ENCODE measurements at regions not wholly inside any gene's neighbourhood (a gene's known extent, or its start where the extent isn't known, plus 50 kb on each side); places are given as distances from the start of the nearest gene placed in this dataset.
A peak's percentile ranks its signal among the peaks of the same experiment; 100 is the strongest.
"Not testable (repeated sequence)": the region's sequence is repeated elsewhere in the genome, so short reads cannot be mapped to it uniquely, and the experiment has no call there.

DNA sequence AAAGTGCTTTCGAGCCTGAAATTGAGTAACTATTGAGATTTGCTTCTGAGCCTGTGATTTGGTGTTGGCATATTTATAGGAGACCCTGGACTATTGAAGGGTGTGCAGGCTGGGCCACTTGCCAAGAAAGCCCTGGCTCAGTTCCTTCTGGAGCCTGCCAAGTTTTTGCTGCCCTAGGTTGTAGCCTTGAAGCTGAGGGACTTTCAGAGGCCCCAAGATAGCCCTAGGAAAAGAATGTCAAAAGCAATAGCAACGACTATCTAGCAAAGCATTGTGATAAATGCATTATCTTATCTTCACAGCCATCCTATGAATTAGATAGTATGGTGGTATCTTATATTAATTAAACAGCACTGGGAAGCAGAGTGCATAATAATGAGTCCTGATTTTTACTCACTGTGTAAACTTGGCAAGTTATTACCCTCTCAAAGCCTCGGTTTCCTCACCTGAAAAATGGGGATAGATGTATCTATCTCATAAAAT is 473.7 kb upstream of the PODXL start:
- no peak for DNase-seq (ENCODE audit: low spot score)

DNA sequence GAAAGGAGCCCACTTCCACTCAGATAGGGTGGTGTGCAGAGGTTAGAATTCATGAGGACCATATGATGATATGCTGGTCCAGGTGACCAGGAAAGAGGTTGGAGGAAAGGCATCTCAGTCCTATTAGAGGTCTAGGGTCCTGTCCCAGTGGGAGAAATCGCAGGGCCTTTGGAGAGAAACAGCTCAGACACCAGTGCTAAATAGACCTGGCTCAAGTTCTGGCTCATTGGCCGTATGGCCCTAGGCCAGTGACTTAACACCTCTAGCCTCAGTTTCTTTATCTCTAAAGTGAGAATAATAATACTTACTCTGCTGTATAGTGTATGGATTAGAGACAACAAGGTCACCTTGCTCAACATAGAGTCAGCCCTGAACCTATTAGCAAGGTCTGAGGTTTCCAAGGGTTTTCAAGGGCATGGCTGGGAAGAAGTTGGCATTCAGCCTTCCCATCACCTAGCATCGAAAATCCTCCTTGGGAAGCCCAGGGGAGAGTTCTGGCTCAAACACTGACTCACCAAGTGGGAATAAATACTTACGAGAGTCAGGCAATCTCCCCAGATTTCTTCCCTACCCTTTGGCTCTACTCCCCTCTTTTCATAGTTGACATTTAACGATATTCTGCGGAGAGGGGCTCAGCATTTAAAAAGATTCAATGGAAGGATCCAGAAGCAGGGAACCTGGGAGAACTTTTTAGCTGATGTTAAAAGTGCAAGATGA is 473.1 kb upstream of the PODXL start:
- DNase-seq (ENCODE audit: low spot score), result no peak

- no peak for DNase-seq (ENCODE audit: low spot score)
Observed at GRCh38 chr7:132028144-132028920, 471.9 kb upstream of the PODXL start.

DNA sequence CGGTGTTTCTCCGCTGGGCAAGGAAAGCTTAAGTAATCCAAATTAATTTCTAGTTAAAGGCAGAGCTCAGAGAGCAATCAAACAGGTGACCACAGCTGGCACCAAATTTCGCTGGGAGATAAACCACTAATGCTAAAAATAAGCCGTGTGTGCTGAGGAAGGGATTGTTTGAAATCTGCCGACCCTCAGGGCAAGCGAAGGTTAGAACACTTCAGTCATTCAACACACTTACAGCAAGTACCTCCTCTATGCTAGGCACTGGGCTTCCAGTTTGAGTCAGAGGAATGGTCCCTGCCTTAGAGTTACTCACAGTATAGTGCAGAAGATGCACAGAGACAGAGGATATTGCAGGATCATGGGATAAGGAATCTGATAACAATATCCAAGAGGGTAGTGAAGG is 467.9 kb upstream of the PODXL start:
- no peak for DNase-seq (ENCODE audit: low spot score)

- DNase-seq (ENCODE audit: low spot score), result no peak
Observed at GRCh38 chr7:132023466-132023865, 467.0 kb upstream of the PODXL start.

DNA sequence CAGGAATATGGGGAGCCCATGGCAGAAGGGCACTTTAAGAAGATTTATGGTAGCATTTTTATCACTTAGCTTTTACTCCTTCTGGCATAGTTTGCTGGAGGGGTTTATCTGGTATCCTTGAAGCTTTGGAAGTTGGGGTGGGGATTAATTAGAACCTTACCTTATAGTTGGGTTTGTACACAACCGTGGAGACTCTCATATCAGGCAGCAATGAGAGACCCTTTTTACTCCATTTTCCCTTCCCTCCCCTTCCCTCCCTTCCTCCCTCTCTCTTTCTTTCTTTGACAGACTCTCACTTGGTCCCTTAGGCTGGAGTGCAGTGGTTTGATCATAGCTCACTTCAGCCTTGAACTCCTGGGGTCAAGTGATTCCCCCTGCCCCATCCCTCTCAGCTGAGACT is 465.8 kb upstream of the PODXL start:
- DNase-seq (ENCODE audit: low spot score), result no peak

GRCh38 chr7:132019703-132020102 is 463.3 kb upstream of the PODXL start:
- DNase-seq (ENCODE audit: low spot score), result no peak

DNA sequence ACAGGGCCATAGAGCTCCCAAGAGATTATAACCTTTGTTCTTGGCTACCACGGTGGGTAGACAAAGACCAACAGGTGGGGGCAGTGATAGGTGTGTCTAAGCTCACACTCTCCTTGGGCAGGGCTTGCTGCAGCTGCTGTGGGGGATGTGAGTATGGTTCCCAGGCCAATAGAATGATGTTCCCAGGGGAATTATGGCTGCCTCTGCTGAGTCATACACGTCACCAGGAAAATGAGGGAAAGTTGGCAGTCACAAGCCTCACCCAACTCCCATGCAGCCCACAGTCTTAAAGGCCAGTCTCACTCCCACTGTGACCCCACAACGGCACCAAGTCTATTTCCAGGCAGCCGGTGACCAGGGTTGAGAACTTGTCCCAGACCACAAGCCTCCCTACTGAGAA is 453.4 kb upstream of the PODXL start:
- no peak for DNase-seq (ENCODE audit: low spot score)

GRCh38 chr7:132004529-132004928 is 448.1 kb upstream of the PODXL start:
- DNase-seq (ENCODE audit: low spot score), result peak; percentile 63

GRCh38 chr7:132002343-132002968 is 446.0 kb upstream of the PODXL start:
- DNase-seq (ENCODE audit: low spot score), result no peak

DNA sequence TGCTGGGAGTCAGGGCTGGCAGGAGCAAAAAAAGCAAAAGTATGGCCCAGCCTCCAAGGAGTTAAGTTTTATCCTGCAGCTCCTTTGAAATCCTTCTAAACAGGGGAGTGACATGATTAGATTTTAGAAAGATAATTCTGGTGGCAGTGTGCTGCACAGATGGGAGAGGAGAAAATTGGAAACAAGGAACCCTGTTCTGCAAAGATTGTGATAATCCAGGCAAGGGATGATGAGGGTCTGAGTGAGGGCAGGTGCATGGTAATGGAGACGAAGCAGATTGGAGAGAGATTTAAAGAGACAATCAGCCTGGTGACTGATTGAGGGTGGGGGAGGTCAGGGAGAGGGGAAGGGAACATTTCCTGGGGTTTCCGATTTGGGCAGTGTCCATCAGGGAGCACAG is 444.7 kb upstream of the PODXL start:
- DNase-seq (ENCODE audit: low spot score), result no peak

DNA sequence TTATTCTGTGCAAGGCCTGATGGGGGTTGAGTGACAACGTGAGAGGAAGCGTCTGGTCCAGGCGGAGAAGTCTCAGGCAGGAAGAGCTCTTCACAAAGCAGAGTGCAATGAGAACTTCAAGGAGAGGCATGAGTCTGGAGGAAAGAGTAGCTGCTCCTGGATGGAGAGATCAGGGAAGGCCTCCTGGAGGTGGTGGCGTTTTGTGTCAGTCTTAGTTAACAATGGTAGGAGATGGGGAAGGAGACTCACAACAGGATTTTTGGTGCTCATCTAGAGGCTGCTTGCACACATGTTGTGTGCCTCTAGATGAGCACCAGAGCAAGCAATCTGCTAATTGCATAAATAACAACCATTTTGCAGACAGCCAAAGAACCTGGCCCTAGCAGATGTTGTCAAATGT is 442.8 kb upstream of the PODXL start:
- DNase-seq (ENCODE audit: low spot score), result no peak

DNA sequence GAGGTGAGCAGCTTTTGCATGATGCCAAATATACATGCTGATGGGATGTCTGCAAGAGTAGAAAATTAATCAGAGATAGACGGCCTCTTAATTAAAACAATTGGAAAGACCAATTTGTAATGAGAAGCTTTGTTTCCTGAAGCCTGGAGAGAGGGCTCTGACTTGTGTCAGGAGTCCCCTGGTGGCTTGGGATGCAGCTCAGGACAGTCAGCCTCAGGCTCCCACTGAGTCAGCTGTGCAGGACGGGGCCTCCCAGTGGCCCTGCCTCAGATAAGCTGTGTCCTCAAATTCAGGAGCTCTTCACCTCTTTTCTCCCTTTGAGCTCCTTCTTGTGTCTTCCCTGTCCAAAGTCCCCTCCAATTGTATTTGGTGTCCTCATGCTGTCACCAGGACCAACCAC is 438.9 kb upstream of the PODXL start:
- no peak for DNase-seq (ENCODE audit: low spot score)

GRCh38 chr7:131981069-131981468 is 424.6 kb upstream of the PODXL start:
- DNase-seq (ENCODE audit: low spot score), result not testable (repeated sequence)

DNA sequence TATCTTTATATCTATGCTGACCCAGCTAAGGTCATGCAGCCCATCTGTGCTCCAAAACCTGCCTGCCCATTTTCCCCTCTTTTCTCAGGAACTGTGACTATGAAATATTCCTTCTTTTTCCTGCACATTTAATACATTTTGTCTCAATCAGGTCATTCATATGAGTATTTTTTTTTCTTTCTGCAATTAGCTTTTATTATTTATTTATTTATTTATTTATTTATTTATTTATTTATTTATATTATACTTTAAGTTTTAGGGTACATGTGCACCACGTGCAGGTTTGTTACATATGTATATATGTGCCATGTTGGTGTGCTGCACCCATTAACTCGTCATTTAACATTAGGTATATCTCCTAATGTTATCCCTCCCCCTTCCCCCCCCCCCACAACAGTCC is 421.7 kb upstream of the PODXL start:
- not testable (repeated sequence) for DNase-seq (ENCODE audit: low spot score)

- DNase-seq (ENCODE audit: low spot score), result no peak
Observed at GRCh38 chr7:131976411-131976810, 420.0 kb upstream of the PODXL start.

GRCh38 chr7:131974671-131975070 is 418.2 kb upstream of the PODXL start:
- DNase-seq (ENCODE audit: low spot score), result no peak

GRCh38 chr7:131972251-131972650 is 415.8 kb upstream of the PODXL start:
- no peak for DNase-seq (ENCODE audit: low spot score)

DNA sequence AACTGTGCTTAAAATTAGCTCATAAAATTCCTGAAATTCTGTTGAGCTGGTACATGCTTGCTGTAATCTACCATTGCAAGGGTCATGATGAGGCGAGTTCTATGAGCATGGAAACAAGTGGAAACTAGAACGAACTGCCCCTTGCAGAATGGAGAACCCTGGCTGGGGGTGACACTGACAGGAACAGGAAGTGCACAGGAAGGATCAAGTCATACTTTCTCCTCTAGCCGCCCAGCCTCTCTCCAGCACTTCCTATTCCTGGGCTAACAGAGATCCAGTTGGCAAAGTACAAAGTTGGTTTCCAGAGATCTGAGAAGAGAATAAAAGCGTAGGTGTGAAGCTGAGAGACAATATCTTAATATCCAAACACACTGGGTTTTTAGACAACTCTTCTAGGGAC is 414.2 kb upstream of the PODXL start:
- DNase-seq (ENCODE audit: low spot score), result no peak

DNA sequence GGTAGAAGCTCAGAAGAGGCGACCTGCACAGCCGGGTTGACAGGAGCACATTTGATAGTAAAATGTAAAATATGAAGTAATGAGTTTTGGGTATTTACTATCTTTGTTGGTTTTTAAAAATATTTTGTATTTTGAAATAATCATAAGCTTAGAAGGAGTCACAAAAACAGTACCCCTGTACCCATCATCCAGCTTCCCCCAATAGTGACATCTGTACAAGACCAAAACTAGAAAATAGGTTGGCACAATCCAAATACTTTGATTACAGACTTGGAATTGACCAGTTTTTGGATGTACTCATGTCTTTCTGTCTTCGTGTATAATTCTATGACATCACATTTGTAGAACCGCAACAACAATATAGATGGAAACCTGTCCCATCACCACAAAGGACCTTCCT is 413.1 kb upstream of the PODXL start:
- no peak for DNase-seq (ENCODE audit: low spot score)

GRCh38 chr7:131967216-131967730 is 410.8 kb upstream of the PODXL start:
- DNase-seq (ENCODE audit: low spot score), result no peak

DNA sequence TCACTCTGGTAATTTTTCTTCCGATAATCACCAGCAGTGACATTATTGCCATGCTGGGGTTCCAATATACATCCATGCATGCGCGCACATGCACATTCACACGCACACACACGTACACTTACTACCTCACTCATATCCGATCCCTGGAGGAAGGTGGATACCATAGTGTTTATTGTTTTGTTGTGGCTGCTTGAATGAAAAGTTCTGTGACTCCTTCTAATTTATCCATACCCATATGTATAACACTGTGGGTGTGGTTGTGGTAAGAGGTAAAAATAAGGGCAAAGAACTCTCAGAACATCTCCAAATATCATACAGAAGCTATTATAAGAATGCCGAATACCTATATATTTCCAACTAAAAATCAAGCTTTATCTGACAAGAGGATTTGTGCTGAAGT is 407.8 kb upstream of the PODXL start:
- DNase-seq (ENCODE audit: low spot score), result no peak

Measured in AG20443 (cell line).